ENCODE measurements at regions not wholly inside any gene's neighbourhood (a gene's known extent, or its start where the extent isn't known, plus 50 kb on each side); places are given as distances from the start of the nearest gene placed in this dataset.

- Histone ChIP-seq H3K27me3 (replicated peaks) (no peaks in the 10 kb centered on the region), H3K4me3 (ENCODE audit: low read depth, low read length) (no peak overlapping the region), H3K36me3 (replicated peaks) (no peaks in the 10 kb centered on the region), H3K27ac (no peak overlapping the region)
- DNase-seq: peak; percentile 69
- peak; percentile 64 for TF ChIP-seq CTCF (IDR thresholded peaks at IDR 0.05; ENCODE audit: low read depth, low read length, missing control alignments)
- in situ Hi-C loops (cut with HindIII; ENCODE audit: low pct_ligation_motif_present, low sequenced_read_pairs): no loop called here
Observed at GRCh38 chr3:152524198-152525140, 255.7 kb downstream of the MBNL1 start.

- H3K27ac ChIP-seq: no peak overlapping the region
- in situ Hi-C loops (cut with HindIII; ENCODE audit: low pct_ligation_motif_present, low sequenced_read_pairs): no loop called here
- no peaks in the 10 kb centered on the region for H3K36me3 ChIP-seq (replicated peaks)
- no peak overlapping the region for H3K4me3 ChIP-seq (ENCODE audit: low read depth, low read length)
- no peak for TF ChIP-seq CTCF (IDR thresholded peaks at IDR 0.05; ENCODE audit: low read depth, low read length, missing control alignments)
- DNase-seq: no peak
- H3K27me3 ChIP-seq (replicated peaks): no peaks in the 10 kb centered on the region
Observed at GRCh38 chr3:152531717-152532116, 263.0 kb downstream of the MBNL1 start.

- no peaks in the 10 kb centered on the region for H3K27me3 ChIP-seq (replicated peaks)
- in situ Hi-C loops (cut with HindIII; ENCODE audit: low pct_ligation_motif_present, low sequenced_read_pairs): no loop called here
- peak; percentile 17 for DNase-seq
- no peak overlapping the region for H3K27ac ChIP-seq
- no peak for TF ChIP-seq CTCF (IDR thresholded peaks at IDR 0.05; ENCODE audit: low read depth, low read length, missing control alignments)
- no peak overlapping the region for H3K4me3 ChIP-seq (ENCODE audit: low read depth, low read length)
- H3K36me3 ChIP-seq (replicated peaks): no peaks in the 10 kb centered on the region
Observed at GRCh38 chr3:152538518-152538917, 269.8 kb downstream of the MBNL1 start.

GRCh38 chr3:152539191-152539764 is 270.5 kb downstream of the MBNL1 start:
- no peaks in the 10 kb centered on the region for H3K36me3 ChIP-seq (replicated peaks)
- H3K27ac ChIP-seq: no peak overlapping the region
- in situ Hi-C loops (cut with HindIII; ENCODE audit: low pct_ligation_motif_present, low sequenced_read_pairs): no loop called here
- H3K27me3 ChIP-seq (replicated peaks): no peaks in the 10 kb centered on the region
- DNase-seq: no peak
- TF ChIP-seq CTCF (IDR thresholded peaks at IDR 0.05; ENCODE audit: low read depth, low read length, missing control alignments): peak; percentile 6
- H3K4me3 ChIP-seq (ENCODE audit: low read depth, low read length): no peak overlapping the region

GRCh38 chr3:152540120-152540519 is 271.4 kb downstream of the MBNL1 start:
- in situ Hi-C loops (cut with HindIII; ENCODE audit: low pct_ligation_motif_present, low sequenced_read_pairs): no loop called here
- no peak for DNase-seq
- H3K4me3 ChIP-seq (ENCODE audit: low read depth, low read length): no peak overlapping the region
- no peak for TF ChIP-seq CTCF (IDR thresholded peaks at IDR 0.05; ENCODE audit: low read depth, low read length, missing control alignments)
- H3K27ac ChIP-seq: no peak overlapping the region
- H3K36me3 ChIP-seq (replicated peaks): no peaks in the 10 kb centered on the region
- no peaks in the 10 kb centered on the region for H3K27me3 ChIP-seq (replicated peaks)

All from brain microvascular endothelial cell (primary cell).